Fibroblast of villous mesenchyme (primary cell): ENCODE measurements at regions not wholly inside any gene's neighbourhood (a gene's known extent, or its start where the extent isn't known, plus 50 kb on each side); places are given as distances from the start of the nearest gene placed in this dataset.

Source experiments
- DNase-seq: peaks from one replicate; pipeline ENCODE4 v3.0.0-alpha.2; 2010; ENCODE audit warnings: low read depth
- H3K4me3 ChIP-seq: 2 replicates; pipeline ENCODE4 v1.5.1; 2011; ENCODE audit warnings: low read depth, mild to moderate bottlenecking, low read length
- TF ChIP-seq, protein P1 (sequence below): IDR thresholded peaks from 2 replicates; pipeline ENCODE4 v1.5.1; 2012; ENCODE audit warnings: low read depth, mild to moderate bottlenecking, low read length; ENCODE audit not compliant: insufficient read depth

DNA sequence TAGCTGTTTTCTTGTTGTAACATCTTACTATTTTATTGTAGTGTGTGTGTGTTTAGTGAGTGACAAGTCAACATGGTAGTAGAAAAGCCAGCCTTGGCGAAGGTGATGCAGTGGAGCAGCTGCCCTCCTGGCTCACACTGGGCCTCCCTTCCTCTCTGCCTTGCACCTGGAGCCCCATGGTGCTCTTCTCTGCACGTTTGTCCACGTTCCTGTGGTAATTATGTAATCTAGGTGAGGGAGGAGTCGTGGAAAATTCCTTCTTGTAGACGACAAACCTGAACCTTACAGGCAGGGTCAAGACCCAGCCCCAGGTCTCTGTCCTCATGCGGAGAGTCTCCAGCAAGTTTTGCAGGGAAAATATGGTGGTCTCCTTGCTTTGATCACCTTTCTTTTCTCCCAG is 348.3 kb upstream of the MKI67 start:
- TF ChIP-seq, protein P1, sequence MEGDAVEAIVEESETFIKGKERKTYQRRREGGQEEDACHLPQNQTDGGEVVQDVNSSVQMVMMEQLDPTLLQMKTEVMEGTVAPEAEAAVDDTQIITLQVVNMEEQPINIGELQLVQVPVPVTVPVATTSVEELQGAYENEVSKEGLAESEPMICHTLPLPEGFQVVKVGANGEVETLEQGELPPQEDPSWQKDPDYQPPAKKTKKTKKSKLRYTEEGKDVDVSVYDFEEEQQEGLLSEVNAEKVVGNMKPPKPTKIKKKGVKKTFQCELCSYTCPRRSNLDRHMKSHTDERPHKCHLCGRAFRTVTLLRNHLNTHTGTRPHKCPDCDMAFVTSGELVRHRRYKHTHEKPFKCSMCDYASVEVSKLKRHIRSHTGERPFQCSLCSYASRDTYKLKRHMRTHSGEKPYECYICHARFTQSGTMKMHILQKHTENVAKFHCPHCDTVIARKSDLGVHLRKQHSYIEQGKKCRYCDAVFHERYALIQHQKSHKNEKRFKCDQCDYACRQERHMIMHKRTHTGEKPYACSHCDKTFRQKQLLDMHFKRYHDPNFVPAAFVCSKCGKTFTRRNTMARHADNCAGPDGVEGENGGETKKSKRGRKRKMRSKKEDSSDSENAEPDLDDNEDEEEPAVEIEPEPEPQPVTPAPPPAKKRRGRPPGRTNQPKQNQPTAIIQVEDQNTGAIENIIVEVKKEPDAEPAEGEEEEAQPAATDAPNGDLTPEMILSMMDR = no peak
- no peak overlapping the region for H3K4me3 ChIP-seq
- DNase-seq = no peak

DNA sequence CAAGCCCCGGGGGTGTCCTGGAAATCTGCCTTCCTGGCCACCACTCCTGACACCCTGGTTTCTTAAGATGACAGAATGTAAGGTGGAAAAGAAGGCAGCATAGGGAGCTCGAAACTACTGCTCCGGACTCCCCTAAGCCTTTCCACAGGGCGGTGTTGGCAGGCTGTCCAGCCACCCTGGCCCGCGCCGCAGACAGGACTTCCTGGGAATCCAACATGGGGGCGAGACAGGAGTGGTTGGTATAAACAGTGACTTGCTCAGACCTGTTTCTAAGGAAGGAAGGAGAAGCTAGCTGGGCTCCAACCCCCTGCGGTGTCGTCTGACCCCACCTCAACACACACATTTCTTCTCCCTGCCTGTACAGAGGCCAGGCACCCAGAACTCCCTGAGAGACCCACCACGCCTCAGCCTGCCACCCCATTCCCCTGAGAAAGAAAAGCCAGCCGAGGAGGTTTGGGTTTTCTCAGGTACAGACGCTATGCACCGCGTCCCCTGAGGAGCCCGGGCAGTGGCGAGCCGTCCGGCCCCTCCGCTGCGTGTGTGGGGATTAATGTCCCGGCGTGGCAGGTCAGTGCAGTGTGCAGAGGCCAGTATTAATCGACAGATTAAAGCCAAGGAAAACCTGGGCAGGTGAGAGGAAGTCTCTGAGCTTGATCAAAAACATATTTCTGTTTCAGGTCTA is 349.6 kb upstream of the MKI67 start:
- no peak overlapping the region for H3K4me3 ChIP-seq
- TF ChIP-seq, protein P1 = no peak
- DNase-seq = no peak

DNA sequence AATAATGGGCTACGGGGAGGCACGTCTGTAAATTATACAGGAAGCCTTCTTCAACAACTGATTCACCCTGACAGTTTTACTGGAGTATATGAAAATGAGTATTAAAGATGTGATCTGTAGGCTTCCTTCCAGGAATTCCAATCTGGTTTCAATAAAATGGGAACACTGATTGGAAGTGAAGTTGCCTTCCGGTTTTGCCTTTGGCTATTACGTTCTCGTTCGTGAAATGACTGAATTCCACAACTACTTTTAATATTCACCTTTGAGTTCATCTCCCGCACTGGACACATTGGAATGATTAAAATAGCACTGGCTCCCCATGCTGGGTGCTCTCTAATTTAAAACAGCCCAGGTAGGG is 350.1 kb upstream of the MKI67 start:
- no peak overlapping the region for H3K4me3 ChIP-seq
- TF ChIP-seq, protein P1 = no peak
- no peak for DNase-seq

DNA sequence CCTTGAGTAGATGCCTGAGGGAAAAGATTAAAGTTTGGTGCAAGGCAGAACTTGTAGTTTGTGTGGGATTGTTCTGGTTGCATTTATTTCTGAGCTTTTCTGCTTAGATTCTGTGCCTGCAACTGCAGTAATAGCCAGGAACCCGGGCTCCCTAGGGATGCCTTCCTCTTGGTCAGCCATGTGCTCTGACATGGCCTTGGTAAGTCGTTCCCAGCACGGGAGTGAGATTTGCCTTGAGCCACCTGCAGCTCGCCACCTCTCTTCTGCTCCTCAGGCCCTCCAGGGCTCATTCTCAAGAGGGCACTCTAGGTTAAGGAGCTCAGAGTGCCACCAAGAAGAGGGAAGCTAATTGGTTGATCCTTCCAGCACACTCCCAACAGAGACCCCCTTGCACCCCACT is 350.6 kb upstream of the MKI67 start:
- TF ChIP-seq, protein P1 = no peak
- H3K4me3 ChIP-seq = no peak overlapping the region
- DNase-seq = no peak

DNA sequence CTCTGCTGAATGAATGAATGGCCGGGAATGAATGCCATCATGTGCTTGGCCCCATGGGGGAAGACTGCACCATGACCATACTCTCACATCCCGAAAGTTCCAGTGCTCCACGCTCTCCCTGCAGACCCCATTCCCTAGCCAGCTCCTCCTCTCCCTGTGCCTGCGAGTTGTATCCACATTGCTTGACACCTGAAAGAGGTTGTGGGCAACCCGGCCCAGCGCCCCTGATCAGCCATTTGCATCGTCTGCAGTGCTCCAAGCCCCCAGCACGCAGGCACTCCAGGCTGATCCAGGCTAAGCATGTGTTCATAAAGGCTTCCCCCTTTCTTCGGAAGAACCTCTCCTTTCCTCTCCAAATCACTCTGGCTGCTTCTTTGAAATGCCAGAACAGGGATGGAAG is 354.4 kb upstream of the MKI67 start:
- H3K4me3 ChIP-seq = no peak overlapping the region
- no peak for DNase-seq
- TF ChIP-seq, protein P1 = no peak

DNA sequence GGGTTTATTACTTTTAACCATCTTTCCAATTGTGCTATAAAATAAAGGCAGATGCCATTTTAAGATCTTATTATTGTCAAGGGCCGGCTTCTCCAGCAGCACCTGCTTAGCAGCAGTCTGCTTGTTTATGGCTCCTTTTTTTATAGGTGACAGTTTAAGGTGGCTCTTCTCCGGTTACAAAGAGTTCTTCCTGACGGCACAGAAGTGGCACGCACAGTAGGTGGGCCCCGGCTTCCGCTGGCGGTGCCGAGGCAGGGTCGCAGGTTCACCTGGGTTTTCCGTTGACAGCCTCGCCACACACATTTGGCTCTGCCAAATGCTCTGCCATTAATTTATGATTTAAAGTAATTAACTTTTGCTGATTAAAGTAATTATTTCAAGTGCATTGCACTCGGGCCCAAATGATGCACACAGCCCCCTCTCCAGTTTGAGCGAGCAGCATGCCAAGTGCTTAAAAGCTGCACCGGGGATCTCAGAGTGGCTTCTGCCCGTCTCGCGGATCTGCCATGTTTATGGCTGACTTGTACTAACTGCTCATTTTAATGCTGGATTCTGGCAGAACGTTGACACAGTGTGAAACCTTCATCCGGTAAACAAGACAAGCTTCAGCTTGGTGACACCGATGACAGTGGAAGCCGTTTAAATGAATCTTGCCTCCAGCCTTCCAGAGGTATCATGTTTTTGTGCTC is 355.1 kb upstream of the MKI67 start:
- TF ChIP-seq, protein P1 = no peak
- no peak for DNase-seq

DNA sequence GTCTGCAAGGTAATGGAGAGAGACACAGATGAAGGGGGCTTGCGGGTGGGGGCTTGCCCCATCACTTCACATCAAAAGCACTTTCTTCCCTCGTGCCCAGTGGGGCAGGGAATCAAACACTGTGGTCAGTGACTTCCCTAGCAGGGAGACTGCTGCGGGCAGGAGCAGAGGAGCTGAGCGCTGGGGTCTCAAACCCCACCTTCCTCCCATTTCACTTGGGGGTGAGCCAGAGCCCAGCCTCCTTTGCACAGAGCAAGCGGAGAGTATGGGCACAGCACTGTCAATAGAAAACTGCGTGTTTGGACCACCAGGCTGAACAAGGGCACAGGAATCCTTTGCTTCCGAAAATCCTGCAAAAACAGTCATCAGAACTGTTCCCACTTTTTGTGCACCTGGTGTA is 355.8 kb upstream of the MKI67 start:
- no peak for DNase-seq
- TF ChIP-seq, protein P1 = no peak
- H3K4me3 ChIP-seq = no peak overlapping the region

More for the DNA sequence above, 355.1 kb upstream of the MKI67 start:
- no peak overlapping the region for H3K4me3 ChIP-seq
